AG09309 (cell line): ENCODE measurements at regions not wholly inside any gene's neighbourhood (a gene's known extent, or its start where the extent isn't known, plus 50 kb on each side); places are given as distances from the start of the nearest gene placed in this dataset.
"Not testable (repeated sequence)": the region's sequence is repeated elsewhere in the genome, so short reads cannot be mapped to it uniquely, and the experiment has no call there.

Source experiments
- DNase-seq: peaks from one replicate; pipeline ENCODE4 v3.0.0-alpha.2; 2010; ENCODE audit warnings: low read depth
- H3K4me3 ChIP-seq: 2 replicates; pipeline ENCODE4 v1.5.1; 2011; ENCODE audit warnings: mild to moderate bottlenecking, low read depth, low read length, moderate library complexity; ENCODE audit not compliant: control insufficient read depth
- CTCF ChIP-seq: IDR thresholded peaks from 2 replicates; pipeline ENCODE4 v1.5.1; 2011; ENCODE audit warnings: mild to moderate bottlenecking, low read depth, low read length, inconsistent platforms; ENCODE audit not compliant: insufficient read depth, control insufficient read depth; ENCODE audit errors: missing control alignments

DNA sequence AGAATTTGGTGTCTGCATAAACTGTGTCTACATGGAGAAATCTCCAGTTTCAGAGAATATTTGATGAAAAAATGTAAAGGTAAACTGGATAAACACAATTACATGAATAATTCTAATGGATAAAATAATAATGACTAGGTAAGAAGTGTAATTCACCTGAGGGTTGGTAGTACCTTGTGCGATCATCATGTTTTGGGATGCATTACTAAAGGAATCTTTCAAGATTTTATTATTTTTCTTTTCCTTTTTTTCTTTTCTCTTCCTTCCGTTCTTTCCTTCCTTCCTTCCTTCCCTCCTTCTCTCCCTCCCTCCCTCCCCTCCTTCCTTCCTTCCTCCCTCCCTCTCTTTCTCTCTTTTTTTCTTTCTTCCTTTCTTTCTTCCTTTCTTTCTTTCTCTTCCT, 818.7 kb downstream of the LTN1 start:
- no peak for DNase-seq
- H3K4me3 ChIP-seq = no peak overlapping the region
- TF ChIP-seq CTCF = no peak

GRCh38 chr21:28172376-28172775, 820.3 kb downstream of the LTN1 start:
- no peak for TF ChIP-seq CTCF
- H3K4me3 ChIP-seq = no peak overlapping the region
- DNase-seq = no peak

- no peak overlapping the region for H3K4me3 ChIP-seq
- no peak for TF ChIP-seq CTCF
- no peak for DNase-seq
Measured at GRCh38 chr21:28167366-28167765, 825.3 kb downstream of the LTN1 start.

GRCh38 chr21:28164519-28164918, 828.2 kb downstream of the LTN1 start:
- not testable (repeated sequence) for DNase-seq, H3K4me3 ChIP-seq

GRCh38 chr21:28162052-28162451, 830.6 kb downstream of the LTN1 start:
- not testable (repeated sequence) for DNase-seq, H3K4me3 ChIP-seq

GRCh38 chr21:28160378-28160777, 832.3 kb downstream of the LTN1 start:
- no peak for TF ChIP-seq CTCF
- no peak overlapping the region for H3K4me3 ChIP-seq
- peak; percentile 40 for DNase-seq

DNA sequence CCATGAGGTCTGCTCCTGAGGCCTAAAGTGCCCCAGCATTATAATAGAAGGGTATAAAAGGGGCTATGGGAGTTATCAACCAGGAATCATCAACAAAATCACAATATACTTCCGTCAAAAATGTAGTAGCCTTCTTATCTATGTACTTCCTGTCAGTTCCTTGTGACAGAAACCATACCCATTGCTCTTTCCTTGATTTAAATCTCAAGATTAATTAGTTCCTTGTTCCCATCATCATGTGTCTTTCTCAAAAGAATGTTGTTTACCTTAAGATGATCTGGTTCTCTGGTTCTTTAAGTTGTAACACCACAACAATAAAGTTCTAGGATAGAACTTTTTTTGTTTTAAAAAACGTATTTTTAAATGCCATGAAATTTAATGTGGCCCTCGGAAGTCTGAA, 833.3 kb downstream of the LTN1 start:
- no peak for DNase-seq

More for the DNA sequence above, 833.3 kb downstream of the LTN1 start:
- no peak overlapping the region for H3K4me3 ChIP-seq
- no peak for TF ChIP-seq CTCF
